Fibroblast of lung (primary cell): ENCODE measurements at regions not wholly inside any gene's neighbourhood (a gene's known extent, or its start where the extent isn't known, plus 50 kb on each side); places are given as distances from the start of the nearest gene placed in this dataset.

Experiments
- DNase-seq, 2 donors: peaks; one replicate each; pipeline versions ENCODE4 v3.0.0 to v3.0.0-alpha.2; 2010; ENCODE audit warnings: low read depth in 2 of 2
- H2AFZ ChIP-seq: 2 replicates; pipeline ENCODE4 v1.5.1; 2012; ENCODE audit warnings: low read length, control low read depth, inconsistent platforms
- H3K27ac ChIP-seq: 2 replicates; pipeline ENCODE4 v1.5.1; 2011; ENCODE audit warnings: low read length, control low read depth; ENCODE audit not compliant: insufficient read depth
- H3K27me3 ChIP-seq: 2 replicates; pipeline ENCODE4 v1.5.1; 2011; ENCODE audit warnings: mild to moderate bottlenecking, low read length; ENCODE audit not compliant: control insufficient read depth, insufficient read depth
- H3K36me3 ChIP-seq: 2 replicates; pipeline ENCODE4 v1.5.1; 2011; ENCODE audit warnings: low read length; ENCODE audit not compliant: control insufficient read depth, insufficient read depth
- H3K4me1 ChIP-seq: 2 replicates; pipeline ENCODE4 v1.5.1; 2011; ENCODE audit warnings: low read length; ENCODE audit not compliant: control insufficient read depth, insufficient read depth; ENCODE audit errors: extremely low read depth
- H3K4me2 ChIP-seq: 2 replicates; pipeline ENCODE4 v1.5.1; 2011; ENCODE audit warnings: low read length, control low read depth; ENCODE audit not compliant: insufficient read depth; ENCODE audit errors: extremely low read depth
- H3K4me3 ChIP-seq, 4 experiments: fragments of 200-600 bp in 1 of 4; sonication (generic) in 1 of 4; replicated peaks in 1 of 4; 2 replicates each; pipeline ENCODE4 v1.5.1; 2011 to 2016; ENCODE audit warnings: low read length in 4 of 4, low read depth in 3 of 4, mild to moderate bottlenecking in 3 of 4, control low read depth in 2 of 4, inconsistent platforms in 1 of 4, mixed read lengths in 1 of 4; ENCODE audit not compliant: insufficient read depth in 1 of 4; ENCODE audit errors: control extremely low read depth in 1 of 4
- H3K79me2 ChIP-seq: 2 replicates; pipeline ENCODE4 v1.5.1; 2012; ENCODE audit warnings: mild to moderate bottlenecking, low read length, inconsistent platforms; ENCODE audit not compliant: control insufficient read depth, insufficient read depth
- H3K9ac ChIP-seq: 2 replicates; pipeline ENCODE4 v1.5.1; 2011; ENCODE audit warnings: mild to moderate bottlenecking, low read length, control low read depth; ENCODE audit not compliant: insufficient read depth
- H3K9me3 ChIP-seq: 2 replicates; pipeline ENCODE4 v1.5.1; 2012; ENCODE audit warnings: low read depth, low read length; ENCODE audit not compliant: control insufficient read depth, insufficient read depth
- H4K20me1 ChIP-seq: 2 replicates; pipeline ENCODE4 v1.5.1; 2011; ENCODE audit warnings: low read length; ENCODE audit not compliant: control insufficient read depth, insufficient read depth; ENCODE audit errors: extremely low read depth
- CTCF ChIP-seq, 2 donors: IDR thresholded peaks in 1 of 2; conservative IDR thresholded peaks in 1 of 2; 1 replicate in 1 of 2; 2 replicates in 1 of 2; pipeline ENCODE4 v1.5.1; 2011 to 2012; ENCODE audit warnings: low read length in 2 of 2, control low read depth in 1 of 2, inconsistent platforms in 1 of 2, low read depth in 1 of 2, mild to moderate bottlenecking in 1 of 2
- EZH2 ChIP-seq: IDR thresholded peaks from 2 replicates; pipeline ENCODE4 v1.5.1; 2012; ENCODE audit warnings: low read length, control low read depth, mild to moderate bottlenecking; ENCODE audit errors: missing control alignments

DNA sequence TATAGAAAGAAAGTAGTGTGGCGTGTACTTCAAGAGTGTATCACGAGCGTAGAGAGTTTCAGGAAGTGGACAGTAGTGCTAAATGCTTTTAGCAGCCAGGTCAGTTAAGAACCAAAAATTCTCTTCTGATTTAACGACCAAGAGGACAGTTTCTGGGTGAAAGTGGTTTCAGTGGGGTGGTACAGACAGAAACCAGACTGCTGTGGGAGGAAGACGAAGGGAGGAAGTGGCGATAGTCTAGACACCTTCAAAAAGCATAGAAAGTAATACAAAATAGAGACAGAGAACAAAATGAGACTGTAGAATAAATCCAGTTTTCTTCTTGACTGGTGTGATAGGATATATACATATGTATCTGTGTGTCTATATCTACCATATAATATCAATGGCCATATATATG, 93.5 kb downstream of the MBL2 start:
- TF ChIP-seq EZH2 (no peak), CTCF (conservative IDR thresholded peaks at IDR 0.05 in 1 of 2, IDR thresholded peaks at IDR 0.05 in 1 of 2; ENCODE audit: low read depth in 1 of 2, low read length in 2 of 2) (no peak)
- Histone ChIP-seq H3K27ac (no peak overlapping the region), H3K4me3 (no peak overlapping the region), H3K9ac (no peak overlapping the region), H4K20me1 (no peaks in the 10 kb centered on the region), H3K4me2 (no peak overlapping the region), H2AFZ (no peak overlapping the region), H3K4me1 (no peaks in the 10 kb centered on the region), H3K79me2 (no peaks in the 10 kb centered on the region), H3K27me3 (peaks cover 2% of the 10 kb centered on the region), H3K36me3 (no peaks in the 10 kb centered on the region), H3K9me3 (no peaks in the 10 kb centered on the region)
- DNase-seq = no peak

- Histone ChIP-seq H3K9me3 (no peaks in the 10 kb centered on the region), H3K36me3 (no peaks in the 10 kb centered on the region), H3K27ac (no peak overlapping the region), H2AFZ (no peak overlapping the region), H4K20me1 (no peaks in the 10 kb centered on the region), H3K9ac (no peak overlapping the region), H3K4me3 (no peak overlapping the region), H3K79me2 (no peaks in the 10 kb centered on the region), H3K4me2 (no peak overlapping the region), H3K4me1 (no peaks in the 10 kb centered on the region), H3K27me3 (peaks cover 2% of the 10 kb centered on the region)
- no peak for DNase-seq
- TF ChIP-seq EZH2 = no peak
- TF ChIP-seq CTCF (conservative IDR thresholded peaks at IDR 0.05 in 1 of 2, IDR thresholded peaks at IDR 0.05 in 1 of 2; ENCODE audit: low read depth in 1 of 2, low read length in 2 of 2) = no peak
These were observed 89.8 kb downstream of the MBL2 start for GRCh38 chr10:52682766-52683165.

DNA sequence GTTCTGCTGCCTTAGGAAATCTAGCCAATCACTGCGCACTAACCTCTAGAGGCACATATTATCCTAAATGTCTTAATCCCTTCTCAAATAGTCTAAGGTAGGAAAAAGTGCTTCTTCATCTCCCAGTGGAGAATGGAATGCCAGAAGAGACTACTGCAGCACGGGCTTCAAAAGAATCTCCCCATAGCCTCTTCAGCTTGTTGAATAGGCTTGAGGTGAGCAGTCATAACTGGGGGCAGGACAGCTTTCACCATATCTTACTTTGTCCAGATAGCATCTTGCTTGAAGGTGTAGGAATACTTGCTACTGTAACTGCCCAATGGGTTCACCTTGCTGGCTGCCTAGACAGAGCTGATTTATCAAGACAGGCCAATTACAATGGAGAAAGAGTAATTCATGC, 88.8 kb downstream of the MBL2 start:
- no peak overlapping the region for H3K27ac ChIP-seq
- no peaks in the 10 kb centered on the region for H3K36me3 ChIP-seq
- H3K27me3 ChIP-seq = no peaks in the 10 kb centered on the region
- no peak overlapping the region for H3K4me3 ChIP-seq
- H3K9me3 ChIP-seq = no peaks in the 10 kb centered on the region
- no peak overlapping the region for H3K9ac ChIP-seq
- no peaks in the 10 kb centered on the region for H3K79me2 ChIP-seq
- H2AFZ ChIP-seq = no peak overlapping the region
- no peak for DNase-seq
- H3K4me1 ChIP-seq = no peaks in the 10 kb centered on the region
- no peak overlapping the region for H3K4me2 ChIP-seq
- H4K20me1 ChIP-seq = no peaks in the 10 kb centered on the region
- TF ChIP-seq CTCF (conservative IDR thresholded peaks at IDR 0.05 in 1 of 2, IDR thresholded peaks at IDR 0.05 in 1 of 2; ENCODE audit: low read depth in 1 of 2, low read length in 2 of 2) (no peak), EZH2 (no peak)
